PFSK-1 (cell line): ENCODE measurements at regions not wholly inside any gene's neighbourhood (a gene's known extent, or its start where the extent isn't known, plus 50 kb on each side); places are given as distances from the start of the nearest gene placed in this dataset.

Experiments used
- POLR2AphosphoS5 ChIP-seq: IDR thresholded peaks from 2 replicates; pipeline ENCODE4 v1.6.1; 2012; ENCODE audit warnings: low read depth, mild to moderate bottlenecking, control low read depth, low read length, moderate library complexity
- SIN3A ChIP-seq: IDR thresholded peaks from 2 replicates; pipeline ENCODE4 v1.6.1; 2012; ENCODE audit warnings: mild to moderate bottlenecking, low read length, moderate library complexity, borderline replicate concordance; ENCODE audit not compliant: insufficient read depth

DNA sequence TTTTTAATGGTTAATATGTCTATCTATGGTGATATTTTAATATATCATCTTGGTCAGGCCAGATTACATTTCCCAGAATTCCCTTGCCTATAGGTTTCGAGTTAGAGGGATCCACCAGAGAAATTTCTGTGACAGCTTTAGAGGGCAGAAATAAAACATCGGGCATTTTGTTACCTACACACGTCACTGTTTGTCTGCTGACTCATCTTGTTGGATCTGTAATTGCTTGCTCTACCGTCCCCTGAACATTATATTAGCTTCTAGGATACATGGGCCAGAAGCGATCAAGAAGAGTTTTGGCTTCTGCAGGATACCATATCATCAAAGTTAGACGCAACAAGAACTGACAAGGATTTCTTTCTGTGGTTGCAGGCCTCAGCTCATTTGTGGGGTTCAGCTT is 795.8 kb upstream of the GCFC2 start:
- no peak for TF ChIP-seq POLR2AphosphoS5
- no peak for TF ChIP-seq SIN3A
